IPS-20b (cell line): ENCODE measurements at regions not wholly inside any gene's neighbourhood (a gene's known extent, or its start where the extent isn't known, plus 50 kb on each side); places are given as distances from the start of the nearest gene placed in this dataset.
"Not testable (repeated sequence)": the region's sequence is repeated elsewhere in the genome, so short reads cannot be mapped to it uniquely, and the experiment has no call there.

Source experiments
- H3K27ac ChIP-seq: one replicate; pipeline ENCODE4 v1.5.1; 2013; ENCODE audit warnings: low read length
- H3K27me3 ChIP-seq: 2 replicates; pipeline ENCODE4 v1.6.1; 2013; ENCODE audit warnings: mild to moderate bottlenecking, low read length, inconsistent platforms; ENCODE audit not compliant: insufficient read depth
- H3K36me3 ChIP-seq: 2 replicates; pipeline ENCODE4 v1.6.1; 2013; ENCODE audit warnings: low read depth, mild to moderate bottlenecking, inconsistent platforms, low read length, moderate library complexity; ENCODE audit not compliant: insufficient read depth
- H3K4me1 ChIP-seq: 2 replicates; pipeline ENCODE4 v1.6.1; 2013; ENCODE audit warnings: mild to moderate bottlenecking, control low read depth, inconsistent platforms, low read length, moderate library complexity; ENCODE audit not compliant: insufficient read depth
- H3K4me3 ChIP-seq: 2 replicates; pipeline ENCODE4 v1.5.1; 2013; ENCODE audit warnings: mild to moderate bottlenecking, low read length, inconsistent platforms
- H3K9ac ChIP-seq: 2 replicates; pipeline ENCODE4 v1.6.1; 2013; ENCODE audit warnings: low read depth, mild to moderate bottlenecking, inconsistent platforms, low read length, moderate library complexity
- H3K9me3 ChIP-seq: 2 replicates; pipeline ENCODE4 v1.6.1; 2013; ENCODE audit warnings: mild to moderate bottlenecking, low read depth, low read length, inconsistent platforms; ENCODE audit not compliant: insufficient read depth

DNA sequence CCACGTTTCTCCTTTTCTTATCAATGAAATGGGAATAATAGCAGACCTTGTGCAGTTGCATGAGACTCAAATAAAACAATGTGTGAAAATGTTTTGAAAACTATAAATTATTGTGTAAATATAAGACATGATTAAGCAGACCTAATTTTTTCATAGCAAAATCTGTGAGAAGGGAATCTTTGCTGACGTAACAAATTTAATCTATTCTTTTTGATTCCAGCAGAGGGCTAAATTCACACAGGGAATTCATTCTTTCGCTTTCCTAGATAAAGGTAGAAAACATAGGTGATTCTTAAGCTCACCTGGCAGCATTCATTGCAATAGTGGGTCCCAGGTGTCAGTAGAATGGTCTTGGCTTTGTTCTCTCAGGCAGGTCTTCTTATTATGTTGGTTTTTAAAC is 450.0 kb upstream of the GCFC2 start:
- no peak overlapping the region for H3K27ac ChIP-seq
- H3K9me3 ChIP-seq: no peaks in the 10 kb centered on the region
- H3K36me3 ChIP-seq: no peaks in the 10 kb centered on the region
- no peaks in the 10 kb centered on the region for H3K27me3 ChIP-seq
- no peak overlapping the region for H3K4me3 ChIP-seq
- no peaks in the 10 kb centered on the region for H3K4me1 ChIP-seq
- H3K9ac ChIP-seq: no peak overlapping the region

DNA sequence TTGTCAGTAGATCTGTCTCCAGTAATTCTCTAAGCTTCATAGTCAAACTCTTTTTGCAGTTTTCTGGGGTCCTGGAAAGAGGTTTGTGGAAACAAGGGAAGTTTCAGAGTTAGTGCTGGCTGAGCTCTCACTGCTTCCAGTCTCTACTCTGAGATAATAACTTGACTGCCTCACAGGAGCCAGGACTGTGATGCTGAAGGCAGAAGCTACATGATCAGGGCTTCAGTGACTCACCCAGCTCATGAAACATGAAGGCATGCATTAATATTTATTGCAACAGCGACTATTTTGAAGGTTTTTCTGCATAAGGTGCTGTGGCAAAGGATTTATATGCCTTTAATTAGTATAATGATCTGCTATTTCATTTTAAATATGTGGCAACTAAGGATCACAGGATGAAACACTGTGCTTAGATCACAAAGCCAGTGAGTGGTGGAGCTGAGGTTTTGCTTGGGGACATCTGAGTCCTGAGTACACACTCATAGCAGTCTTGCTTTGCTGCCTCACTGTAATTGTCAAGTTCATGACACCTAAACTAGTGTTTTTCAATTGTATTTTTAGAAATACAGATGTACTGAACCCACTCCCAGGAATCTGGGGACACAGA is 448.4 kb upstream of the GCFC2 start:
- no peaks in the 10 kb centered on the region for H3K9me3 ChIP-seq
- no peaks in the 10 kb centered on the region for H3K4me1 ChIP-seq
- no peaks in the 10 kb centered on the region for H3K36me3 ChIP-seq
- H3K27me3 ChIP-seq: no peaks in the 10 kb centered on the region
- H3K4me3 ChIP-seq: no peak overlapping the region
- H3K9ac ChIP-seq: no peak overlapping the region
- H3K27ac ChIP-seq: no peak overlapping the region

GRCh38 chr2:76157531-76157930 is 446.8 kb upstream of the GCFC2 start:
- no peak overlapping the region for H3K9ac ChIP-seq
- no peaks in the 10 kb centered on the region for H3K9me3 ChIP-seq
- no peaks in the 10 kb centered on the region for H3K4me1 ChIP-seq
- no peaks in the 10 kb centered on the region for H3K27me3 ChIP-seq
- H3K4me3 ChIP-seq: no peak overlapping the region
- H3K36me3 ChIP-seq: no peaks in the 10 kb centered on the region
- H3K27ac ChIP-seq: no peak overlapping the region

DNA sequence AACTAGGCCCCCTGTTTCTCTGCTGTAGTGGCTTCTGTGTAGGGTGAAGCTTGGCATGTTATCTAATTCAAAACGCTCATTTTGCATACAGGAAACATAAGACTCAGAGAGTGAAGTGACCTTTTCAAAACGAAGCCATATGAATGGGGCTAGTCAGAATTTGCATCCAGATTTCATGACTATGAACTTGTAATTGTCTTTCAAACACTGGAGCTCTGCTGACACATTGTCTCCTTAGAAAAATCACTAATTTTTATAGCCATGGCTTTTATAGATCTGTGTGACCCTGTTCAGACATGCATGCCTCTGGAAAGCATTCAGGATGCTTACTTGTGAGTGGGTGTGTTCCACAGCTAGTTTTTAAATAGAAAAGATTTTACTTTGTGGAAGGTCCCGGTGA is 444.3 kb upstream of the GCFC2 start:
- no peaks in the 10 kb centered on the region for H3K36me3 ChIP-seq
- H3K4me3 ChIP-seq: no peak overlapping the region
- no peaks in the 10 kb centered on the region for H3K4me1 ChIP-seq
- H3K27ac ChIP-seq: no peak overlapping the region
- H3K9me3 ChIP-seq: no peaks in the 10 kb centered on the region
- H3K27me3 ChIP-seq: no peaks in the 10 kb centered on the region
- H3K9ac ChIP-seq: no peak overlapping the region

DNA sequence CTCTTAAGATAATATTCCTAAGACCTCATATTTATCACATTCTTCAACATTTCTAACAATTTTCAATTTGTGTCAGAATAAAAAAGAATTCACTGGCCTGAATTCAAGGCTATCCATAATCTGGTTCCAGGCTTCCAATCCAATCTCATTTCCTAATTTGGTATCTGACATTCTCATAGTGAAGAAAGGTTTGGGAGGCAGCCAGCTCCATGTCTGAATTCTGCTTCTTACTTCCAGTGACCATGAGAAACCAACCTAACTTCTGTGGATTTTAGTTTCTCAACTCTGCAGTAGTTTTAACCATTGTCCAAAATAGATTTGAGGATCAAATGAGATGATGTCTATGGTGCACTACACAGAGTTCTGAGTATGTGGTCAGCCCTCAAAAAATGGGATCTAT is 439.1 kb upstream of the GCFC2 start:
- H3K9ac ChIP-seq: no peak overlapping the region

GRCh38 chr2:76139303-76139702 is 428.6 kb upstream of the GCFC2 start:
- H3K4me3 ChIP-seq, H3K27ac ChIP-seq, H3K9ac ChIP-seq, H3K4me1 ChIP-seq, H3K27me3 ChIP-seq, H3K36me3 ChIP-seq, H3K9me3 ChIP-seq: not testable (repeated sequence)

More for the DNA sequence above, 439.1 kb upstream of the GCFC2 start:
- H3K27me3 ChIP-seq: no peaks in the 10 kb centered on the region
- H3K27ac ChIP-seq: no peak overlapping the region
- no peaks in the 10 kb centered on the region for H3K36me3 ChIP-seq
- no peaks in the 10 kb centered on the region for H3K9me3 ChIP-seq
- H3K4me1 ChIP-seq: no peaks in the 10 kb centered on the region
- H3K4me3 ChIP-seq: no peak overlapping the region

- Histone ChIP-seq H3K4me1 (no peaks in the 10 kb centered on the region), H3K4me3 (no peak overlapping the region), H3K27me3 (no peaks in the 10 kb centered on the region), H3K27ac (no peak overlapping the region), H3K9me3 (no peaks in the 10 kb centered on the region), H3K9ac (no peak overlapping the region), H3K36me3 (no peaks in the 10 kb centered on the region)
These were observed 417.9 kb upstream of the GCFC2 start for GRCh38 chr2:76128622-76129021.

DNA sequence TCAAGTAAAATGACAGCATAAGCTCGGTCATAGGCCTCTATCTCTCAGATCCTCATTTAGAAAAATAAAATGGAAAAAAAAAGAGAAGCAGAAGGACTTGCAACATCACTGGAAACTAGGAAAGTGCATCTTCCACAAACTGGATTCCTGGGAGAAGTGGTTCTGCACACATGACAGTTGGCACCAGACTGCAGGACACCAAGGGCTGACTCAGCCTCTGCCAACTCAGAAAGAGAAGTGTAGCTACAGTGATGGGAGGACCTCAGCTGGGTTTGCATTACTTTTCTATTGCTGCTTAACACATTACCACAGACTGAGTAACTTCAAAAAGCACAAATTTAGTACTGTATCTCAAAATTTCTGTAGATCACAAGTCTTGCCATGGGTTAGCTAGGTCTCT is 409.5 kb upstream of the GCFC2 start:
- no peak overlapping the region for H3K27ac ChIP-seq
- H3K4me3 ChIP-seq: no peak overlapping the region
- no peak overlapping the region for H3K9ac ChIP-seq
- no peaks in the 10 kb centered on the region for H3K27me3 ChIP-seq
- H3K36me3 ChIP-seq: no peaks in the 10 kb centered on the region
- H3K4me1 ChIP-seq: no peaks in the 10 kb centered on the region
- no peaks in the 10 kb centered on the region; the same call in 1 of the 2 replicates for H3K9me3 ChIP-seq

GRCh38 chr2:76089683-76090082 is 379.0 kb upstream of the GCFC2 start:
- Histone ChIP-seq H3K4me1 (no peaks in the 10 kb centered on the region), H3K9me3 (no peaks in the 10 kb centered on the region), H3K4me3 (no peak overlapping the region), H3K36me3 (no peaks in the 10 kb centered on the region), H3K27ac (no peak overlapping the region), H3K27me3 (no peaks in the 10 kb centered on the region), H3K9ac (no peak overlapping the region)

GRCh38 chr2:76083248-76083647 is 372.5 kb upstream of the GCFC2 start:
- no peaks in the 10 kb centered on the region for H3K9me3 ChIP-seq
- H3K27me3 ChIP-seq: no peaks in the 10 kb centered on the region
- H3K36me3 ChIP-seq: no peaks in the 10 kb centered on the region
- no peak overlapping the region for H3K4me3 ChIP-seq
- no peak overlapping the region for H3K27ac ChIP-seq
- H3K9ac ChIP-seq: no peak overlapping the region
- no peaks in the 10 kb centered on the region for H3K4me1 ChIP-seq

DNA sequence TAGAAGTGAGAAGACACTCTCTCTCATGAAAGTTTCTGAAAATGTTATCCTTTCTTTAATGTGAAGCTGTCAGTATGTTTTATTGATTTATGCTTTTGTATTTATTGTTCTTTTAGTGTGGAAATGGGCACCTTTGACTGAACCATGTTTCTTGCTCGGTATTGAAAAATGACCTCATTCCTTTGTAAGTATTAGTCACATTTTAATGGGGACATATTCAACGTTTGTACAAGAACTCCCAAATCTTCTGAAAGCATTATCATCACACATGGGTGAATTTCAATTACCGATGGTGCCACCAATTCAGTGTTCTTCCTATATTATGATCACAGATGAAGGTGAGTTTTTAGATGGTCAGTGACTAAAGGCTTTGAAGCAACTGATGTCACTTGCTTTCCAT is 371.8 kb upstream of the GCFC2 start:
- Histone ChIP-seq H3K9ac (no peak overlapping the region), H3K27ac (no peak overlapping the region), H3K36me3 (no peaks in the 10 kb centered on the region), H3K9me3 (no peaks in the 10 kb centered on the region), H3K4me3 (no peak overlapping the region), H3K27me3 (no peaks in the 10 kb centered on the region), H3K4me1 (no peaks in the 10 kb centered on the region)

DNA sequence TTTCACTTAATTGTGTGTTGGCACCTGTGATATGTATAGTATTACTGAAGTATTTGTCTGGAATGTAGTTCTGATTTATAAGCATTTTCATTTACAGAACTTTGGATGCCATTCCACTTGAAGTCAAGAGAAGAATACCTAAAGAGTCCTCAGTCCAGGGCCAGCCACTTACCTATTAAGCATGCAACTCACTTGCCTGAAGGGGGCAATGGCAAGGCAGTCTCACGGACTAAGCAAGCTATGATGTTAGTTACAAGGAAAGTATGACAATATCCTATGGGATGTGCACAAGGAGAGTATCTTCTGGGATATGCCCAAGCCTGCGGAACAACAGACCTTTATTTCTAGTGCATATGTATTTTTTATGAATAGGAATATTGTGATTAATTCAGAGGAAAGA is 369.4 kb upstream of the GCFC2 start:
- H3K9me3 ChIP-seq: no peaks in the 10 kb centered on the region
- no peaks in the 10 kb centered on the region for H3K4me1 ChIP-seq
- H3K27me3 ChIP-seq: no peaks in the 10 kb centered on the region
- H3K36me3 ChIP-seq: no peaks in the 10 kb centered on the region
- no peak overlapping the region for H3K27ac ChIP-seq
- H3K4me3 ChIP-seq: no peak overlapping the region
- H3K9ac ChIP-seq: no peak overlapping the region

- Histone ChIP-seq H3K9ac (no peak overlapping the region), H3K36me3 (no peaks in the 10 kb centered on the region), H3K9me3 (no peaks in the 10 kb centered on the region), H3K27ac (no peak overlapping the region), H3K27me3 (no peaks in the 10 kb centered on the region), H3K4me1 (no peaks in the 10 kb centered on the region), H3K4me3 (no peak overlapping the region)
These were observed 364.4 kb upstream of the GCFC2 start for GRCh38 chr2:76075126-76075525.
